DOHH2 (cell line): ENCODE measurements at regions not wholly inside any gene's neighbourhood (a gene's known extent, or its start where the extent isn't known, plus 50 kb on each side); places are given as distances from the start of the nearest gene placed in this dataset.

Experiments used
- CTCF ChIP-seq: fragments of 200-600 bp; sonication (generic); IDR thresholded peaks from one replicate; pipeline ENCODE4 v1.5.1; 2014; ENCODE audit warnings: antibody characterized with exemption, mild to moderate bottlenecking, low read depth, low read length; ENCODE audit not compliant: poor library complexity, severe bottlenecking
- EZH2phosphoT487 ChIP-seq: fragments of 200-600 bp; sonication (generic); IDR thresholded peaks from 2 replicates; pipeline ENCODE4 v1.6.1; 2017; ENCODE audit warnings: borderline replicate concordance, mild to moderate bottlenecking, antibody characterized with exemption, low read length, moderate library complexity, mixed read lengths

GRCh38 chr6:94065707-94066337 lies 646.5 kb upstream of the EPHA7 start:
- TF ChIP-seq CTCF (no peak), EZH2phosphoT487 (no peak)
